K562 (cell line): ENCODE measurements at regions not wholly inside any gene's neighbourhood (a gene's known extent, or its start where the extent isn't known, plus 50 kb on each side); places are given as distances from the start of the nearest gene placed in this dataset.

Experiments
- ATAC-seq: fragments of 200-7000 bp; cut with Tn5 transposase; 3 replicates; pipeline ENCODE4 v1.9.1; 2020; ENCODE audit warnings: moderate library complexity
- BruUV-seq: library from RNA; stranded (reverse); fragments of 400-500 nt; replicated peaks from 2 replicates; lab custom pipeline; 2021; lab: Mats Ljungman, UMichigan
- CTCF ChIA-PET: fragments of 300-600 bp; formaldehyde crosslinking; extraction: SDS; loops from one replicate; lab custom pipeline; 2021; ENCODE audit warnings: low intra/inter-chr PET ratio; lab: Yijun Ruan, JAX
- POLR2A ChIA-PET: fragments of 300-600, 350-650 bp; sonication (Branson Sonifier 250); formaldehyde crosslinking; extraction: SDS; loops from one replicate; lab custom pipeline; 2021; ENCODE audit warnings: antibody characterized with exemption, inconsistent platforms; lab: Yijun Ruan, JAX
- DNase-seq, 4 experiments: peaks; one replicate each; pipeline versions ENCODE4 v3.0.0 to v3.0.0-alpha.2; 2011 to 2018; ENCODE audit warnings: low spot score in 3 of 4, mixed read lengths in 3 of 4; ENCODE audit errors: extremely low read depth in 1 of 4
- FAIRE-seq: peaks from 2 replicates; lab custom pipeline; 2011; peaks lifted over from hg19 to GRCh38; lab: Jason Lieb, UNC
- H2AFZ ChIP-seq: 2 replicates; pipeline ENCODE4 v1.6.0; 2011; ENCODE audit warnings: low read depth, low read length, control low read depth, inconsistent platforms
- H3K27ac ChIP-seq: fragments of 200-600 bp; 3 replicates; pipeline ENCODE4 v1.8.0; 2011; ENCODE audit warnings: low read depth, mild to moderate bottlenecking, control low read depth, inconsistent platforms, low read length, moderate library complexity, mixed read lengths; ENCODE audit errors: extremely low read depth
- H3K27me3 ChIP-seq, 2 experiments: fragments of 300-600 bp in 1 of 2; 2 replicates in 1 of 2; 3 replicates in 1 of 2; pipeline versions ENCODE4 v1.6.0 to v1.8.0; 2011; ENCODE audit warnings: inconsistent platforms in 2 of 2, low read length in 2 of 2, mild to moderate bottlenecking in 1 of 2, mixed read lengths in 1 of 2, moderate library complexity in 1 of 2; ENCODE audit not compliant: control insufficient read depth in 2 of 2, insufficient read depth in 2 of 2
- H3K36me3 ChIP-seq: fragments of 300-600 bp; 3 replicates; pipeline ENCODE4 v1.8.0; 2011; ENCODE audit warnings: mild to moderate bottlenecking, low read length, inconsistent platforms; ENCODE audit not compliant: control insufficient read depth, insufficient read depth
- H3K4me1 ChIP-seq, 2 experiments: fragments of 200-600 bp in 1 of 2; replicated peaks in 1 of 2; 2 replicates in 1 of 2; 3 replicates in 1 of 2; pipeline versions ENCODE4 v1.5.1 to v1.8.0; 2011; ENCODE audit warnings: inconsistent platforms in 2 of 2, low read length in 2 of 2, mild to moderate bottlenecking in 1 of 2, mixed read lengths in 1 of 2, moderate library complexity in 1 of 2; ENCODE audit not compliant: control insufficient read depth in 2 of 2, insufficient read depth in 2 of 2
- H3K4me2 ChIP-seq: 2 replicates; pipeline ENCODE4 v1.6.1; 2011; ENCODE audit warnings: low read length, control low read depth, inconsistent platforms, mixed read lengths; ENCODE audit not compliant: insufficient read depth
- H3K4me3 ChIP-seq: fragments of 200-600 bp; sonication (generic), shearing (Covaris generic); 2 replicates; pipeline ENCODE4 v1.5.1; 2016; ENCODE audit warnings: control low read depth, inconsistent platforms
- H3K79me2 ChIP-seq: fragments of 200-600 bp; 3 replicates; pipeline ENCODE4 v1.8.0; 2011; ENCODE audit warnings: low read length, inconsistent platforms; ENCODE audit not compliant: control insufficient read depth, insufficient read depth
- H3K9ac ChIP-seq, 2 experiments: 2 replicates each; pipeline versions ENCODE4 v1.6.0 to v1.6.1; 2011; ENCODE audit warnings: low read depth in 2 of 2, low read length in 2 of 2, control low read depth in 1 of 2, inconsistent platforms in 1 of 2, mild to moderate bottlenecking in 1 of 2, mixed read lengths in 1 of 2; ENCODE audit not compliant: insufficient read depth in 1 of 2
- H3K9me1 ChIP-seq: one replicate; pipeline ENCODE4 v1.6.0; 2011; ENCODE audit warnings: inconsistent platforms, mild to moderate bottlenecking, low read length, moderate library complexity; ENCODE audit not compliant: control insufficient read depth, insufficient read depth
- H3K9me3 ChIP-seq: replicated peaks from 2 replicates; pipeline ENCODE4 v1.5.1; 2011; ENCODE audit warnings: low read depth, low read length, inconsistent platforms; ENCODE audit not compliant: control insufficient read depth, insufficient read depth
- H4K20me1 ChIP-seq: replicated peaks from 2 replicates; pipeline ENCODE4 v1.6.1; 2011; ENCODE audit warnings: low read length, inconsistent platforms, mixed read lengths; ENCODE audit not compliant: control insufficient read depth, insufficient read depth
- CLOCK ChIP-seq: fragments of 250-450 bp; sonication (Bioruptor Pico); IDR thresholded peaks from 2 replicates; pipeline ENCODE4 v1.4.0; 2020; ENCODE audit warnings: mild to moderate bottlenecking, moderate library complexity, borderline replicate concordance
- HDAC3 ChIP-seq: fragments of 450-650 bp; IDR thresholded peaks from 2 replicates; pipeline ENCODE4 v1.6.1; 2018; ENCODE audit warnings: borderline replicate concordance, mild to moderate bottlenecking, moderate library complexity; ENCODE audit not compliant: partially characterized antibody
- HDGF ChIP-seq: fragments of 450-650 bp; IDR thresholded peaks from 2 replicates; pipeline ENCODE4 v1.6.1; 2016
- HMGN3 ChIP-seq: IDR thresholded peaks from 2 replicates; pipeline ENCODE4 v1.6.1; 2011; ENCODE audit warnings: borderline replicate concordance, low read depth, mild to moderate bottlenecking, mixed read lengths, low read length; ENCODE audit not compliant: insufficient read length; ENCODE audit errors: extremely low read depth
- NFRKB ChIP-seq: fragments of 450-650 bp; IDR thresholded peaks from 2 replicates; pipeline ENCODE4 v1.6.1; 2016; ENCODE audit warnings: low read depth
- STAT5B ChIP-seq: fragments of 250-450 bp; sonication (Bioruptor Pico); IDR thresholded peaks from 2 replicates; pipeline ENCODE4 v1.8.0; 2021; ENCODE audit warnings: mild to moderate bottlenecking, inconsistent platforms
- THAP7 ChIP-seq: fragments of 250-450 bp; sonication (Bioruptor Pico); IDR thresholded peaks from 2 replicates; pipeline ENCODE4 v1.5.0; 2021
- ZNF24 ChIP-seq: fragments of 450-650 bp; IDR thresholded peaks from 2 replicates; pipeline ENCODE4 v1.6.1; 2016
- WGBS: fragments of 100-300 bp; shearing (Covaris generic); methylation state at CpG from one replicate; pipeline ENCODE4 v1.1.6; 2016; ENCODE audit warnings: low coverage, mixed read lengths; ENCODE audit not compliant: insufficient coverage; ENCODE audit errors: missing lambda C conversion rate; 5-methylcytosine and 5-hydroxymethylcytosine counted together
- in situ Hi-C: fragments of 300-500 bp; cut with MboI; formaldehyde crosslinking; loops from 4 replicates; pipeline ENCODE4 v1.15.0; 2018; ENCODE audit warnings: inconsistent platforms, mixed read lengths
- intact Hi-C: fragments of 100-400 bp; cut with micrococcal nuclease; formaldehyde crosslinking; loops from 2 replicates; pipeline ENCODE4 v1.14.2; 2022

- no peak for TF ChIP-seq HDGF
- TF ChIP-seq STAT5B (CRISPR knock-in tag) = no peak
- TF ChIP-seq ZNF24 = no peak
- no peak for TF ChIP-seq HDAC3
- TF ChIP-seq HMGN3 = no peak
- TF ChIP-seq CLOCK (CRISPR knock-in tag) = no peak
- TF ChIP-seq NFRKB = no peak
- no peak for TF ChIP-seq THAP7 (CRISPR knock-in tag)
- H3K79me2 ChIP-seq = no peaks in the 10 kb centered on the region
- H3K27ac ChIP-seq = no peak overlapping the region
- ChIA-PET CTCF (no interaction called here), POLR2A (no interaction called here)
- DNase-seq (no peak), FAIRE-seq (no peak), ATAC-seq (no peak)
- no peaks in the 10 kb centered on the region for H4K20me1 ChIP-seq
- H3K9me3 ChIP-seq = no peaks in the 10 kb centered on the region
- no peaks in the 10 kb centered on the region for H3K36me3 ChIP-seq
- no TSS peak for BruUV-seq
- intact Hi-C loops (no loop called here), in situ Hi-C loops (no loop called here)
- no peak overlapping the region for H3K4me2 ChIP-seq
- H3K9ac ChIP-seq = no peak overlapping the region
- no peaks in the 10 kb centered on the region for H3K27me3 ChIP-seq
- no peaks in the 10 kb centered on the region for H3K4me1 ChIP-seq
- H3K4me3 ChIP-seq = no peak overlapping the region
- H3K9me1 ChIP-seq = no peaks in the 10 kb centered on the region
- no peak overlapping the region for H2AFZ ChIP-seq
- 3% methylated on average over 4 of the region's 4 CpGs for WGBS
Observed at GRCh38 chr10:105857268-105858264, 1216.5 kb downstream of the SORCS3 start.
